ENCODE measurements at regions not wholly inside any gene's neighbourhood (a gene's known extent, or its start where the extent isn't known, plus 50 kb on each side); places are given as distances from the start of the nearest gene placed in this dataset.

GRCh38 chr3:95148107-95148506 lies 1085.2 kb downstream of the NSUN3 start:
- ATAC-seq (no peak), DNase-seq (no peak)
- POLR2A ChIA-PET: no interaction called here
- Mint-ChIP-seq H3K27ac (no peak overlapping the region), H3K9me3 (peaks cover 0 to 21% (median 3%) of the 10 kb centered on the region in 9 donors), H3K27me3 (no peaks in the 10 kb centered on the region), H3K4me3 (no peak overlapping the region), H3K36me3 (no peaks in the 10 kb centered on the region), H3K4me1 (no peaks in the 10 kb centered on the region)

- H3K9me3 Mint-ChIP-seq: peaks cover 0 to 38% (median 4%) of the 10 kb centered on the region in 9 donors
- H3K27ac Mint-ChIP-seq: no peak overlapping the region
- POLR2A ChIA-PET: no interaction called here
- no peaks in the 10 kb centered on the region for H3K4me1 Mint-ChIP-seq
- H3K36me3 Mint-ChIP-seq: no peaks in the 10 kb centered on the region
- H3K27me3 Mint-ChIP-seq: no peaks in the 10 kb centered on the region
- no peak overlapping the region for H3K4me3 Mint-ChIP-seq
- DNase-seq (no peak), ATAC-seq (no peak)
Observed at GRCh38 chr3:95151590-95151989, 1088.7 kb downstream of the NSUN3 start.

- POLR2A ChIA-PET: no interaction called here
- DNase-seq (no peak), ATAC-seq (no peak)
- Mint-ChIP-seq H3K27me3 (no peaks in the 10 kb centered on the region), H3K4me3 (no peak overlapping the region), H3K27ac (no peak overlapping the region), H3K4me1 (no peaks in the 10 kb centered on the region), H3K36me3 (no peaks in the 10 kb centered on the region), H3K9me3 (peaks cover 0 to 48% (median 10%) of the 10 kb centered on the region in 9 donors)
Observed at GRCh38 chr3:95154766-95155165, 1091.9 kb downstream of the NSUN3 start.

GRCh38 chr3:95162794-95163193 lies 1099.9 kb downstream of the NSUN3 start:
- Mint-ChIP-seq H3K27ac (no peak overlapping the region), H3K36me3 (no peaks in the 10 kb centered on the region), H3K4me1 (no peaks in the 10 kb centered on the region), H3K27me3 (no peaks in the 10 kb centered on the region), H3K4me3 (no peak overlapping the region), H3K9me3 (peaks cover 0 to 17% (median 9%) of the 10 kb centered on the region in 9 donors)
- no peak for ATAC-seq
- POLR2A ChIA-PET: no interaction called here
- no peak for DNase-seq

- H3K27me3 Mint-ChIP-seq: no peaks in the 10 kb centered on the region
- no peaks in the 10 kb centered on the region for H3K4me1 Mint-ChIP-seq
- H3K9me3 Mint-ChIP-seq: peaks cover 0 to 26% (median 5%) of the 10 kb centered on the region in 9 donors
- no peak overlapping the region for H3K4me3 Mint-ChIP-seq
- ATAC-seq (no peak), DNase-seq (no peak)
- H3K27ac Mint-ChIP-seq: no peak overlapping the region
- no peaks in the 10 kb centered on the region for H3K36me3 Mint-ChIP-seq
- POLR2A ChIA-PET: no interaction called here
Observed at GRCh38 chr3:95167748-95168147, 1104.9 kb downstream of the NSUN3 start.

- no peak overlapping the region for H3K27ac Mint-ChIP-seq
- no peaks in the 10 kb centered on the region for H3K36me3 Mint-ChIP-seq
- DNase-seq: no peak
- POLR2A ChIA-PET: no interaction called here
- no peak for ATAC-seq
- no peak overlapping the region for H3K4me3 Mint-ChIP-seq
- peaks cover 0 to 26% (median 5%) of the 10 kb centered on the region in 9 donors for H3K9me3 Mint-ChIP-seq
- no peaks in the 10 kb centered on the region for H3K4me1 Mint-ChIP-seq
- no peaks in the 10 kb centered on the region for H3K27me3 Mint-ChIP-seq
Observed at GRCh38 chr3:95168526-95168925, 1105.7 kb downstream of the NSUN3 start.

- Mint-ChIP-seq H3K4me1 (no peaks in the 10 kb centered on the region), H3K36me3 (no peaks in the 10 kb centered on the region), H3K4me3 (no peak overlapping the region), H3K27ac (no peak overlapping the region), H3K9me3 (peaks cover 0 to 24% (median 3%) of the 10 kb centered on the region in 9 donors), H3K27me3 (no peaks in the 10 kb centered on the region)
- POLR2A ChIA-PET: no interaction called here
- ATAC-seq: no peak
- no peak for DNase-seq
Observed at GRCh38 chr3:95172164-95172943, 1109.5 kb downstream of the NSUN3 start.

GRCh38 chr3:95177096-95177495 lies 1114.2 kb downstream of the NSUN3 start:
- no peak for ATAC-seq
- DNase-seq: no peak
- no peak overlapping the region for H3K4me3 Mint-ChIP-seq
- H3K27ac Mint-ChIP-seq: no peak overlapping the region
- H3K36me3 Mint-ChIP-seq: no peaks in the 10 kb centered on the region
- peaks cover 0 to 23% (median 1%) of the 10 kb centered on the region in 9 donors for H3K9me3 Mint-ChIP-seq
- H3K4me1 Mint-ChIP-seq: no peaks in the 10 kb centered on the region
- POLR2A ChIA-PET: no interaction called here
- no peaks in the 10 kb centered on the region for H3K27me3 Mint-ChIP-seq

- POLR2A ChIA-PET: no interaction called here
- H3K27ac Mint-ChIP-seq: no peak overlapping the region
- no peaks in the 10 kb centered on the region for H3K27me3 Mint-ChIP-seq
- no peak overlapping the region for H3K4me3 Mint-ChIP-seq
- peaks cover 0 to 24% (median 5%) of the 10 kb centered on the region in 9 donors for H3K9me3 Mint-ChIP-seq
- no peaks in the 10 kb centered on the region for H3K4me1 Mint-ChIP-seq
- no peaks in the 10 kb centered on the region for H3K36me3 Mint-ChIP-seq
- DNase-seq: no peak
- no peak for ATAC-seq
Observed at GRCh38 chr3:95184038-95184437, 1121.2 kb downstream of the NSUN3 start.

- peaks cover 0 to 7% (median 0%) of the 10 kb centered on the region in 9 donors for H3K9me3 Mint-ChIP-seq
- no peaks in the 10 kb centered on the region for H3K27me3 Mint-ChIP-seq
- H3K36me3 Mint-ChIP-seq: no peaks in the 10 kb centered on the region
- DNase-seq (no peak), ATAC-seq (no peak)
- no peaks in the 10 kb centered on the region for H3K4me1 Mint-ChIP-seq
- POLR2A ChIA-PET: no interaction called here
- no peak overlapping the region for H3K27ac Mint-ChIP-seq
- no peak overlapping the region for H3K4me3 Mint-ChIP-seq
Observed at GRCh38 chr3:95189348-95189747, 1126.5 kb downstream of the NSUN3 start.

GRCh38 chr3:95197661-95198060 lies 1134.8 kb downstream of the NSUN3 start:
- H3K27ac Mint-ChIP-seq: no peak overlapping the region
- ATAC-seq (no peak), DNase-seq (no peak)
- no peaks in the 10 kb centered on the region for H3K36me3 Mint-ChIP-seq
- POLR2A ChIA-PET: no interaction called here
- H3K4me1 Mint-ChIP-seq: no peaks in the 10 kb centered on the region
- peaks cover 0 to 14% (median 4%) of the 10 kb centered on the region in 9 donors for H3K9me3 Mint-ChIP-seq
- H3K4me3 Mint-ChIP-seq: no peak overlapping the region
- H3K27me3 Mint-ChIP-seq: no peaks in the 10 kb centered on the region

GRCh38 chr3:95200384-95200783 lies 1137.5 kb downstream of the NSUN3 start:
- no peak for DNase-seq
- H3K4me1 Mint-ChIP-seq: no peaks in the 10 kb centered on the region
- H3K9me3 Mint-ChIP-seq: peaks cover 0 to 37% (median 19%) of the 10 kb centered on the region in 9 donors
- no peaks in the 10 kb centered on the region for H3K27me3 Mint-ChIP-seq
- H3K4me3 Mint-ChIP-seq: no peak overlapping the region
- no peak overlapping the region for H3K27ac Mint-ChIP-seq
- H3K36me3 Mint-ChIP-seq: peaks cover 0 to 5% (median 0%) of the 10 kb centered on the region in 3 donors
- POLR2A ChIA-PET: no interaction called here
- ATAC-seq: no peak

GRCh38 chr3:95210878-95211277 lies 1148.0 kb downstream of the NSUN3 start:
- Mint-ChIP-seq H3K36me3 (peaks cover 0 to 5% (median 0%) of the 10 kb centered on the region in 3 donors), H3K9me3 (peaks cover under 1 to 18% (median 6%) of the 10 kb centered on the region in 9 donors), H3K27ac (no peak overlapping the region), H3K27me3 (no peaks in the 10 kb centered on the region), H3K4me3 (no peak overlapping the region), H3K4me1 (no peaks in the 10 kb centered on the region)
- no peak for ATAC-seq
- POLR2A ChIA-PET: no interaction called here
- no peak for DNase-seq

- H3K4me3 Mint-ChIP-seq: no peak overlapping the region
- H3K27me3 Mint-ChIP-seq: no peaks in the 10 kb centered on the region
- H3K9me3 Mint-ChIP-seq: peaks cover 0 to 14% (median 10%) of the 10 kb centered on the region in 9 donors
- H3K27ac Mint-ChIP-seq: no peak overlapping the region
- POLR2A ChIA-PET: no interaction called here
- H3K4me1 Mint-ChIP-seq: no peaks in the 10 kb centered on the region
- peaks cover 0 to 5% (median 0%) of the 10 kb centered on the region in 3 donors for H3K36me3 Mint-ChIP-seq
- no peak for DNase-seq
- no peak for ATAC-seq
Observed at GRCh38 chr3:95212117-95212516, 1149.3 kb downstream of the NSUN3 start.
